Prostate gland (tissue), 2 donors: ENCODE measurements at regions not wholly inside any gene's neighbourhood (a gene's known extent, or its start where the extent isn't known, plus 50 kb on each side); places are given as distances from the start of the nearest gene placed in this dataset.

ENCODE experiments used
- POLR2AphosphoS5 ChIP-seq: sonication (generic); formaldehyde crosslinking; IDR thresholded peaks from one replicate; pipeline ENCODE4 v1.6.1; 2017; ENCODE audit warnings: antibody characterized with exemption
- TF ChIP-seq, protein P1 (sequence below), 4 experiments: fragments of 200-600 bp in 2 of 4; fragments of 450-650 bp in 2 of 4; sonication (generic) in 2 of 4; IDR thresholded peaks; 1 replicate in 3 of 4; 2 replicates in 1 of 4; pipeline ENCODE4 v1.5.1; 2016 to 2019; ENCODE audit warnings: antibody characterized with exemption in 4 of 4, mild to moderate bottlenecking in 2 of 4, moderate library complexity in 2 of 4

DNA sequence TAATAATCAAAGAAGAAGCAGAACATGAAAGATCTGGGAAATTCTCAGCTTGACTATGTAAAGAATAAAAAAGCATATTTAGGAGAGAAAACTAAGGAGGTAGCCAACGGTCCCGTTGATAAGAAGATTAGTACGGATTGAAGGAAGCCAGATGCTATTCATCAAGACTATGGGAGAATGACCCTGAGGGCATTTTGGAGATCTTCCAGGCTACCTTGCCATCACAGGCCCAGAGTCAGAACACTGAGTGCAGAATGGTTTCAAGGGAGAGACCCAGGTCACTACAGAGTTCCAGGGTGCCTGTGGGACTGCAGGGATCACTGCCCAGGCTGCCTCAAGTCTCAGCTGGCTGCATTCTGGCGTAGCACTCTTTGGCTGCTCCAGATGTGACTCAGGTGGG, 752.9 kb upstream of the ARPP21 start:
- TF ChIP-seq POLR2AphosphoS5 = no peak
- TF ChIP-seq, protein P1, sequence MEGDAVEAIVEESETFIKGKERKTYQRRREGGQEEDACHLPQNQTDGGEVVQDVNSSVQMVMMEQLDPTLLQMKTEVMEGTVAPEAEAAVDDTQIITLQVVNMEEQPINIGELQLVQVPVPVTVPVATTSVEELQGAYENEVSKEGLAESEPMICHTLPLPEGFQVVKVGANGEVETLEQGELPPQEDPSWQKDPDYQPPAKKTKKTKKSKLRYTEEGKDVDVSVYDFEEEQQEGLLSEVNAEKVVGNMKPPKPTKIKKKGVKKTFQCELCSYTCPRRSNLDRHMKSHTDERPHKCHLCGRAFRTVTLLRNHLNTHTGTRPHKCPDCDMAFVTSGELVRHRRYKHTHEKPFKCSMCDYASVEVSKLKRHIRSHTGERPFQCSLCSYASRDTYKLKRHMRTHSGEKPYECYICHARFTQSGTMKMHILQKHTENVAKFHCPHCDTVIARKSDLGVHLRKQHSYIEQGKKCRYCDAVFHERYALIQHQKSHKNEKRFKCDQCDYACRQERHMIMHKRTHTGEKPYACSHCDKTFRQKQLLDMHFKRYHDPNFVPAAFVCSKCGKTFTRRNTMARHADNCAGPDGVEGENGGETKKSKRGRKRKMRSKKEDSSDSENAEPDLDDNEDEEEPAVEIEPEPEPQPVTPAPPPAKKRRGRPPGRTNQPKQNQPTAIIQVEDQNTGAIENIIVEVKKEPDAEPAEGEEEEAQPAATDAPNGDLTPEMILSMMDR (IDR thresholded peaks at IDR 0.05) = no peak
